ENCODE measurements at regions not wholly inside any gene's neighbourhood (a gene's known extent, or its start where the extent isn't known, plus 50 kb on each side); places are given as distances from the start of the nearest gene placed in this dataset.

- H3K4me1 ChIP-seq (ENCODE audit: control insufficient read depth in 1 of 2, low read depth in 2 of 2), result no peaks in the 10 kb centered on the region
- H3K36me3 ChIP-seq, result no peaks in the 10 kb centered on the region
- H3K4me3 ChIP-seq, result no peak overlapping the region
- TF ChIP-seq, protein P1, sequence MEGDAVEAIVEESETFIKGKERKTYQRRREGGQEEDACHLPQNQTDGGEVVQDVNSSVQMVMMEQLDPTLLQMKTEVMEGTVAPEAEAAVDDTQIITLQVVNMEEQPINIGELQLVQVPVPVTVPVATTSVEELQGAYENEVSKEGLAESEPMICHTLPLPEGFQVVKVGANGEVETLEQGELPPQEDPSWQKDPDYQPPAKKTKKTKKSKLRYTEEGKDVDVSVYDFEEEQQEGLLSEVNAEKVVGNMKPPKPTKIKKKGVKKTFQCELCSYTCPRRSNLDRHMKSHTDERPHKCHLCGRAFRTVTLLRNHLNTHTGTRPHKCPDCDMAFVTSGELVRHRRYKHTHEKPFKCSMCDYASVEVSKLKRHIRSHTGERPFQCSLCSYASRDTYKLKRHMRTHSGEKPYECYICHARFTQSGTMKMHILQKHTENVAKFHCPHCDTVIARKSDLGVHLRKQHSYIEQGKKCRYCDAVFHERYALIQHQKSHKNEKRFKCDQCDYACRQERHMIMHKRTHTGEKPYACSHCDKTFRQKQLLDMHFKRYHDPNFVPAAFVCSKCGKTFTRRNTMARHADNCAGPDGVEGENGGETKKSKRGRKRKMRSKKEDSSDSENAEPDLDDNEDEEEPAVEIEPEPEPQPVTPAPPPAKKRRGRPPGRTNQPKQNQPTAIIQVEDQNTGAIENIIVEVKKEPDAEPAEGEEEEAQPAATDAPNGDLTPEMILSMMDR (IDR thresholded peaks at IDR 0.05), result no peak
- H3K9me3 ChIP-seq, result no peaks in the 10 kb centered on the region
- ATAC-seq (ENCODE audit: insufficient number of reproducible peaks, low FRiP score, low read depth), result no peak
- H3K27me3 ChIP-seq (replicated peaks; ENCODE audit: insufficient read depth), result no peaks in the 10 kb centered on the region
- no peak for DNase-seq (ENCODE audit: low spot score)
- H3K27ac ChIP-seq, result no peak overlapping the region
These were observed 74.0 kb upstream of the TCF12 start for GRCh38 chr15:56844471-56844870.

GRCh38 chr15:56839641-56840040 lies 78.8 kb upstream of the TCF12 start:
- DNase-seq (ENCODE audit: low spot score) (no peak), ATAC-seq (ENCODE audit: insufficient number of reproducible peaks, low FRiP score, low read depth) (no peak)
- Histone ChIP-seq H3K4me3 (no peak overlapping the region), H3K36me3 (no peaks in the 10 kb centered on the region), H3K27ac (no peak overlapping the region), H3K27me3 (replicated peaks; ENCODE audit: insufficient read depth) (no peaks in the 10 kb centered on the region), H3K4me1 (ENCODE audit: control insufficient read depth in 1 of 2, low read depth in 2 of 2) (peaks cover 0 to 6% of the 10 kb centered on the region in 2 donors), H3K9me3 (no peaks in the 10 kb centered on the region)
- TF ChIP-seq, protein P1 (IDR thresholded peaks at IDR 0.05), result no peak

- Histone ChIP-seq H3K36me3 (no peaks in the 10 kb centered on the region), H3K27me3 (replicated peaks; ENCODE audit: insufficient read depth) (no peaks in the 10 kb centered on the region), H3K27ac (no peak overlapping the region), H3K4me1 (ENCODE audit: control insufficient read depth in 1 of 2, low read depth in 2 of 2) (peaks cover 0 to 6% of the 10 kb centered on the region in 2 donors), H3K4me3 (no peak overlapping the region), H3K9me3 (no peaks in the 10 kb centered on the region)
- TF ChIP-seq, protein P1 (IDR thresholded peaks at IDR 0.05), result no peak
- DNase-seq (ENCODE audit: low spot score) (no peak), ATAC-seq (ENCODE audit: insufficient number of reproducible peaks, low FRiP score, low read depth) (no peak)
These were observed 79.3 kb upstream of the TCF12 start for GRCh38 chr15:56839099-56839498.

DNA sequence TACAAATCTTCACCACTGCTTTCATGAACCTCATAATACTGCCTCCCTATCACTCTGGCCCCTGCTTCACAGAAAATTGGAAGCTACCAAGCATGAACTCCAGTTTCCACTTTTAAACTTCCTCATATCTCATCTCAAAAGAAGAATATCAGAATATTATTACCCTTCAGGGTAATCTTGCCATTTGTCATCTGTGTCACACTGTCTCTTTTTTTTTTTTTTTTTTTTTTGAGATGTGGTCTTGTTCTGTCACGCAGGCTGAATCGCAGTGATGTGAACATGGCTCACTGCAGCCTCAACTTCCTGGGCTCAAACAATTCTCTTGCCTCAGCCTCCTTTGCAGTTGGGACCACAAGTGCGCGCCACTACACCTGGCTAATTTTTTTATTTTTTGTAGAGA lies 80.4 kb upstream of the TCF12 start:
- Histone ChIP-seq H3K4me1 (ENCODE audit: control insufficient read depth in 1 of 2, low read depth in 2 of 2) (peaks cover 2 to 6% of the 10 kb centered on the region in 2 donors), H3K27me3 (replicated peaks; ENCODE audit: insufficient read depth) (no peaks in the 10 kb centered on the region), H3K36me3 (no peaks in the 10 kb centered on the region), H3K27ac (no peak overlapping the region), H3K4me3 (no peak overlapping the region), H3K9me3 (no peaks in the 10 kb centered on the region)
- DNase-seq (ENCODE audit: low spot score) (no peak), ATAC-seq (ENCODE audit: insufficient number of reproducible peaks, low FRiP score, low read depth) (no peak)
- TF ChIP-seq, protein P1 (IDR thresholded peaks at IDR 0.05), result no peak

- ATAC-seq (ENCODE audit: insufficient number of reproducible peaks, low FRiP score, low read depth) (no peak), DNase-seq (ENCODE audit: low spot score) (no peak)
- H3K4me3 ChIP-seq, result no peak overlapping the region
- TF ChIP-seq, protein P1 (IDR thresholded peaks at IDR 0.05), result no peak
- H3K27ac ChIP-seq, result no peak overlapping the region
- peaks cover 6 to 10% of the 10 kb centered on the region in 2 donors for H3K4me1 ChIP-seq (ENCODE audit: control insufficient read depth in 1 of 2, low read depth in 2 of 2)
- no peaks in the 10 kb centered on the region for H3K9me3 ChIP-seq
- no peaks in the 10 kb centered on the region for H3K36me3 ChIP-seq
- no peaks in the 10 kb centered on the region for H3K27me3 ChIP-seq (replicated peaks; ENCODE audit: insufficient read depth)
These were observed 81.2 kb upstream of the TCF12 start for GRCh38 chr15:56837273-56837672.

All from thoracic aorta (tissue), 2 donors.